ENCODE measurements at regions not wholly inside any gene's neighbourhood (a gene's known extent, or its start where the extent isn't known, plus 50 kb on each side); places are given as distances from the start of the nearest gene placed in this dataset.

- no peak overlapping the region for H3K4me3 ChIP-seq (ENCODE audit: low read depth in 1 of 2, low read length in 1 of 2)
- H3K27me3 ChIP-seq: no peaks in the 10 kb centered on the region
- H3K36me3 ChIP-seq: no peaks in the 10 kb centered on the region
- no peaks in the 10 kb centered on the region for H3K9me3 ChIP-seq
- H3K4me1 ChIP-seq (ENCODE audit: control insufficient read depth in 1 of 2, insufficient read depth in 1 of 2, low read depth in 1 of 2, low read length in 1 of 2): no peaks in the 10 kb centered on the region
- no peak overlapping the region for H3K27ac ChIP-seq
- TF ChIP-seq CTCF (IDR thresholded peaks at IDR 0.05): no peak
Measured at GRCh38 chr2:153072077-153072476, 353.7 kb downstream of the ARL6IP6 start.

DNA sequence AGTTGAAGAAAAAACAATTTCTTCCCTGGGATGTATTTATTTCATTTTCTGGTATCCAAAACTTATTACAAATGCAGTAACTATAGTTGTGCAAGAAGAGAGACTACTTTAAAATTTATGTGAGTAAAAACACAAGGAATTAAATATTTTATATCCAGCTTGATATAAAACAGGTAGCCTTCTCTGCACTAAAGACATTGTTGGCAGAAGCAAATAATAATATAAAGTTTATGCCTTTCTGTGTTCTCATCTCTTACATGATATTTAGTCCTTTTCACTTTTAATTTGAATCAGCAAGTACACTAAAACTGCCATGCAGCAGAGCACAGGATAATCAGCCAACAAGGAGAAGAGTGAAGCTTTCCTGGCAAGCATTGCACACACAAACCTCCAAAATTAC lies 352.7 kb downstream of the ARL6IP6 start:
- TF ChIP-seq CTCF (IDR thresholded peaks at IDR 0.05): no peak
- no peaks in the 10 kb centered on the region for H3K36me3 ChIP-seq
- H3K4me3 ChIP-seq (ENCODE audit: low read depth in 1 of 2, low read length in 1 of 2): no peak overlapping the region
- H3K4me1 ChIP-seq (ENCODE audit: control insufficient read depth in 1 of 2, insufficient read depth in 1 of 2, low read depth in 1 of 2, low read length in 1 of 2): no peaks in the 10 kb centered on the region
- H3K27me3 ChIP-seq: no peaks in the 10 kb centered on the region
- H3K27ac ChIP-seq: no peak overlapping the region
- H3K9me3 ChIP-seq: no peaks in the 10 kb centered on the region

DNA sequence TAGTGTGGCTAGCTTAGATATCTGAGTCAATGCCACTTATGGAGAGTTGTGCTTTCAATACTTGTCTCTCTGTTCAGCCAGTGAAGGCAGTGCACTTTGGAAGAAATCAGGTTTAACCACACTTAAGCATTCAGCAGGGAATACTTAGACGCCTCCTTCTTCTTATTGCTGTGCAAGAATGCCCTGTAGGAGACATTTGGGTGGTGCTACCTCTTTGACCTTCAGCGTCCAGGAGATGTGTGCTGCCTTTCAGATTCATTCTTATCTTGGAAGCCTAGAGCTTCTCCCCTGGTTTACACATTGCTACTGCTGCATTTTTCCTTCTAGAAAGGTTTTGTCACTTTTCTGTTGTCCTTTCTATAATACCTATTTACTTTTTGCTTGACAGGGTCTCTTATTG lies 350.5 kb downstream of the ARL6IP6 start:
- H3K36me3 ChIP-seq: no peaks in the 10 kb centered on the region
- no peak overlapping the region for H3K4me3 ChIP-seq (ENCODE audit: low read depth in 1 of 2, low read length in 1 of 2)
- H3K4me1 ChIP-seq (ENCODE audit: control insufficient read depth in 1 of 2, insufficient read depth in 1 of 2, low read depth in 1 of 2, low read length in 1 of 2): no peaks in the 10 kb centered on the region
- no peaks in the 10 kb centered on the region for H3K27me3 ChIP-seq
- TF ChIP-seq CTCF (IDR thresholded peaks at IDR 0.05): no peak
- H3K27ac ChIP-seq: no peak overlapping the region
- H3K9me3 ChIP-seq: no peaks in the 10 kb centered on the region

- Histone ChIP-seq H3K27ac (no peak overlapping the region), H3K4me3 (ENCODE audit: low read depth in 1 of 2, low read length in 1 of 2) (no peak overlapping the region), H3K27me3 (no peaks in the 10 kb centered on the region), H3K36me3 (no peaks in the 10 kb centered on the region), H3K9me3 (no peaks in the 10 kb centered on the region), H3K4me1 (ENCODE audit: control insufficient read depth in 1 of 2, insufficient read depth in 1 of 2, low read depth in 1 of 2, low read length in 1 of 2) (no peaks in the 10 kb centered on the region)
- TF ChIP-seq CTCF (IDR thresholded peaks at IDR 0.05): no peak
Measured at GRCh38 chr2:153068052-153068451, 349.6 kb downstream of the ARL6IP6 start.

GRCh38 chr2:153059338-153060052 lies 341.1 kb downstream of the ARL6IP6 start:
- H3K27ac ChIP-seq: no peak overlapping the region
- H3K4me3 ChIP-seq (ENCODE audit: low read depth in 1 of 2, low read length in 1 of 2): no peak overlapping the region
- H3K27me3 ChIP-seq: no peaks in the 10 kb centered on the region
- no peak for TF ChIP-seq CTCF (IDR thresholded peaks at IDR 0.05)
- no peaks in the 10 kb centered on the region for H3K9me3 ChIP-seq
- no peaks in the 10 kb centered on the region for H3K4me1 ChIP-seq (ENCODE audit: control insufficient read depth in 1 of 2, insufficient read depth in 1 of 2, low read depth in 1 of 2, low read length in 1 of 2)
- no peaks in the 10 kb centered on the region for H3K36me3 ChIP-seq

Data from neutrophil (primary cell).